IPS-18c (cell line): ENCODE measurements at regions not wholly inside any gene's neighbourhood (a gene's known extent, or its start where the extent isn't known, plus 50 kb on each side); places are given as distances from the start of the nearest gene placed in this dataset.
"Not testable (repeated sequence)": the region's sequence is repeated elsewhere in the genome, so short reads cannot be mapped to it uniquely, and the experiment has no call there.

Experiments
- H3K4me3 ChIP-seq: 2 replicates; pipeline ENCODE4 v1.7.0; 2013; ENCODE audit warnings: low read depth, mild to moderate bottlenecking, low read length, moderate library complexity; ENCODE audit not compliant: insufficient read depth
- H3K9me3 ChIP-seq: one replicate; pipeline ENCODE4 v1.6.1; 2013; ENCODE audit warnings: mild to moderate bottlenecking, low read length, moderate library complexity; ENCODE audit not compliant: control insufficient read depth, insufficient read depth

DNA sequence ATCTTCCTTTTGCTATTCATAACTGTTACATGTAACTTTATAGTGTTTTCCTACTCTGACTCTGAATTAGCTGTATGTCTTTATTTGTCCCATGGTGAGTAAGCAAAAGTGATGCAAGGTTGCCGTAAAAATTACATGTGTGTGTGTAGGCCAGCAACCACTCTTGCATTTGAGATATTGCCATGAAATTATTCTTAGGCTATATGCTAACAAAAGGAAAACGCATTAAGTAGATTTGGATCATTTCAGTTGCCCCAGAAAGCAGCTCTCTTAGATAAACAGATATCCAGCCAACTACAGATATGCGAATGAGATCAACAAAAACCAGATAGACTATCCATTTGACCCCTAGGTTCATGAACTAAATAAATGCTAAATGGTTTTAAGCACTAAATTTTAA, 73.6 kb downstream of the CYLC2 start:
- H3K9me3 ChIP-seq = no peaks in the 10 kb centered on the region
- no peak overlapping the region for H3K4me3 ChIP-seq

DNA sequence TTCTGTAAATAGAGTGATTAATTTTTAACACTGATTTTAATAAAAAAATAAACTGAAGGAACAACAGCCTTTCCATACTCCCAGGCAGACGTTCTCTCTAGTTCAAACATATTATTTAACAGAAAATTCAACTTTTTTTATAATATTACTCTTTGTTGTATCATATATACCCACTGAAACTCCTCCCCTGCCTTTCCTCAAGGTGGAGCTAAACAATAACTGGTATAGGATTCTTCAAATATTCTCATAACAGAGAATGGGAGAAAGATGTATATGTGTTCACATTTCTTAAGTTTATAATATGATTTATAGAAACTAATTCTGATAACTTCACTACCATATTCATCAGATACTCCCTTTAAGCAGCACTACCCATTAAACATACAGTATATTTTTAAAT, 83.4 kb downstream of the CYLC2 start:
- H3K4me3 ChIP-seq = no peak overlapping the region
- no peaks in the 10 kb centered on the region for H3K9me3 ChIP-seq

DNA sequence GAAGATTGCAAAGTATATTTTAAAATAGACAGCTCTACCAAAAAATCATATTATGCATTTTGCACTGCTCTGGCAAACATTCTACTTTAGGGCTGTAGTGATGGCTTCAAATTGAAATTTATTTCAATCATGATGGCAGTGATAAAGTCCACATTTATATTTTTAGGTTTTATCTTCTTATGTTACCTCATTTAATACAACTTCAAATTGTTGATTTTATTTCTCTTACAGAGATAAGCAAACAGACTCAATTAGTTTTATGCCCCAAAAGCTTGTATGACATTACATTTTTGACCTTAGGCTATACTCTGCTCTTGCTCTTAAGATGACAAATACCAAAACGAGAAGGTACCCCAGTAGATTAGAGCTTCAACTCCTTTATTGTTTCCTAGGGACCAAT, 87.4 kb downstream of the CYLC2 start:
- H3K9me3 ChIP-seq = no peaks in the 10 kb centered on the region

DNA sequence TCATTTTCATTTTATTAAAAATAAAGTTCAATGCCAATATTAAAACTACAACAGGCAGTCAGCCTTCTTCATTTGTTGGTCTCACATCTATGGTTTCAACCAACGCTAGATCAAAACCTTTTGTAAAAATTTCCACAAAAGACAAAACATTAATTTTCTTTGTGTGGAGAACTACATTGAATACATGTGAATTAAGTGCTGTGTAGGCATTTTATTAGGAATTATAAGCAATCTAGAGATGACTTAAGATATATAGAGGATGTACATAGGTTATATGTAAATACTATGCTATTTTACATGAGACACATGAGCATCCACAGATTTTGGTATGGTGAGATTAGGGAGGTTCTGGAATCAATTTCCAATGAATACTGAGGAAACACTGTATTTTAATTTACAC, 94.2 kb downstream of the CYLC2 start:
- H3K4me3 ChIP-seq = no peak overlapping the region
- no peaks in the 10 kb centered on the region for H3K9me3 ChIP-seq

More for the DNA sequence above, 87.4 kb downstream of the CYLC2 start:
- H3K4me3 ChIP-seq = no peak overlapping the region

DNA sequence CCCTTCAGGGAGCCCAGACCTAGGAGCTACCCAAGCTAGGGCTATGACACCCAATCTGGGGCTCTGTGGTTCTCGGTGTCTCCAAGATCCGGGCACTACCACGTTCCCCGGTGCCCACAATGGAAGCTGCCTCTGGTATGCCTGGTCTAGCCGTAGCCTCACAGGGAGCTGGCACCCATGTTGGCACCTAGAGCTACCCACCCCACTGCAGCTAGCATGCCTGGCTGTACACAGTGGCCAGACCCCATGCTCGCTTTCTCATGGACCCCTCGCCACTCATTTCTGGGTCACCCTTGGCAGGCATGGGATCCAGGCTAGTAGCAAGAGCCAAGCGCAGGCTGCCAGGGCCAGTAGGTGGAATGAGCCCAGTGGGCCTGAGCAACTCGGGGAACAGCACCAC, 109.0 kb downstream of the CYLC2 start:
- Histone ChIP-seq H3K4me3 (no peak overlapping the region), H3K9me3 (peaks cover 2% of the 10 kb centered on the region)

DNA sequence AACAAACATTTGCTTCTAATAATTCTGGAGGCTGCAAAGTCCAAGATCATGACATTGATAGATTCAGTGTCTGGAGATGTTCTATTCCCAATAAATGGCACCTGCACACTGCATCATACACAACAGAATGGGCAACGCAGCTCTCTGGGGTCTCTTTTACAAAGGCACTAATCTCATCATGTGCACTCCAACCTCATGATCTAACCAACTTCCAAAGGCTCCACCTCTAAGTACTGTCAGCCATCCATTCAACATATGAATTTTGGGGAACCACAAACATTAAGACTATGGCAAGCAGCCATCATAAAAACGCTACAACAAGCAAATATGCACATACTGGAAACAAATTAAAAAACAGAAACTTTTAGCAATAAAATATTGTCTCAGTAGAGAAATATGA, 121.1 kb downstream of the CYLC2 start:
- Histone ChIP-seq H3K9me3 (no peaks in the 10 kb centered on the region), H3K4me3 (no peak overlapping the region)

DNA sequence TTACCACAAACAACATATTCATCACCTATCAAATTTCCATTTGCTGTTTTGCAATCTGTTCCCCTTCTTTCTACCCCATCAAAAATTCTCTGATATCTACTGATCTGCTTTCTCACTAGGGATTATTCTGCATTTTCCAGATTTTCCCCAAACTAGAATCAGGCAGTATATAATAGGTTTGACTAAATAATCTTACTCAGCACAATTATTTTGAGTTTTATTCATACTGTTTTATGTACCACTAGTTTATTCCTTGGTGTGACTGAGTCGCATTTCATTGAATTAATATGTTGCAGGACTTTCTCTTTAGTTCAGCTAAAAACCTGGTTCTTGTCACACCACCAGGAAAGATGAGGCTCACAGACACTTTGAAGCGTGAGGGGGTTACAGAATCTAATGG, 131.4 kb downstream of the CYLC2 start:
- no peak overlapping the region for H3K4me3 ChIP-seq

DNA sequence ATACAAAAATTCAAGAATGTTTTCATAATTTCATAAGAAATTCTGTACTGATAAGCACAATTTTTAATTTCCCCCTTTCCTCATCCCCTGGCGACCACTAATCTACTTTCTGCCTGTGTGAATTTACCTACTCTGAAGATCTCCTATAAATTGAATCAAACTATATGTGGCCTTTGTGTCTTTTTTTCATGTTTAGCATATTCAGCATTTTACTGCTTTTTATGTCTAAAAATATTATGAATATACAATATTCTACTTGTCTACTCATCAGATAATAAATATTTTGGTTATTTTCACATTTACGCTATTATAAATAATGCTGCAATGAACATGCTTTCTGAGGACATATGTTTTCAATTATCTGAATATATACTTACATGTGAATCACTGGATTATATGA, 144.8 kb downstream of the CYLC2 start:
- Histone ChIP-seq H3K9me3 (no peaks in the 10 kb centered on the region), H3K4me3 (no peak overlapping the region)

More for the DNA sequence above, 131.4 kb downstream of the CYLC2 start:
- peaks cover 3% of the 10 kb centered on the region for H3K9me3 ChIP-seq

DNA sequence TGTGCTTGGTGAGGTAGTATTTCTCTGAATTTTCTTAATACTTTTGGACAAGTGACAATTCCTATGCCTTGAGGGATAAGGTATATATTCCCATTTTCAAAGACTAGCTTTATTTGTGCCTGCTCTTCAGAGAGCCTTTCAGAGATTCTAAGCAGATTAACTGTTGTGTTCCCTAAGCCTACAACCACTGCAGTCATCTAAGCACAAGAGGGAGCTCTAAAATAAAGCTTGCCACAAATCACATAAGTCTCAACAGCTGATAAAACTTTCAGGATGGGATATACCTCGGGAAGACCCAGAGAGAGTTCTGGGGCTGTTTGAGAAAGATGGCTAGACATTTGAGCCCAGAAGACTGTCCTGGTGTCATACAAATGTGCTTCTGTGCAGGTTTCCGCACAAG, 157.3 kb downstream of the CYLC2 start:
- Histone ChIP-seq H3K4me3 (no peak overlapping the region), H3K9me3 (peaks cover 3% of the 10 kb centered on the region)

DNA sequence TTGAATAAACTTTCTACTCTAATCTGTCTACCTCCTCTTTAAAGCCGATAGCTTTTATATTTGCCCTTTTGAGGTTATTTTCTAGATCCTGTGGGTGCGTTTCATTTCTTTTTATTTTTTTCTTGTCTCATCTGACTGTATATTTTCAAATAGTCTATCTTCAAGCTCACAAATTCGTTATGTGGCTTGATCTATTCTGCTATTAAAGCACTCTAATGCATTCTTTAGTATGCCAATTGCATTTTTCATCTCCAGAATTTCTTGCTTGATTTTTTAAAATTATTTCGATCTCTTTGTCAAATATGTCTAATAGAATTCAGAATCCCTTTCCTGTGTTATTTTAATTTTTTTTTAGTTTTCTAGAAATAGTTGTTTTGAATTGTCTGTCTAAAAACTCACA, 172.4 kb downstream of the CYLC2 start:
- Histone ChIP-seq H3K4me3 (no peak overlapping the region), H3K9me3 (no peaks in the 10 kb centered on the region)

DNA sequence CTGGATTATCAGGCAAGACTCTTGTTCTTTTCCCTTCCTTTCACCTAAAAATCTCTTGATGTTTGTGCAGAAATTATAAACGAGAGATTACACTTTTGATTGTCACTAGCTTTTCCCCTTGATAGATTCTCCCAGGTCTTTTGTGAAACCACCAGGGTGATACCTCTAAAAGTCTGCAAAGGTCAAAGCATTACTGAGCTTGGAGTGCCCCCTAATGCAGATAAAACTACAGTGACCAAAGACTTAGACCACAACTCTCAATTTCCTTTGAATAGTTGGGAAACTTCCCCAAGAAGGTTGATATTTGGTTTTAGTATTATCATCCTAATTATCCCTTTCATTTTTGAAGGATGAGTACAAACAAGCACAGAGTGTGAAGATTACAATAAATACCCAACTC, 173.1 kb downstream of the CYLC2 start:
- no peak overlapping the region for H3K4me3 ChIP-seq
- no peaks in the 10 kb centered on the region for H3K9me3 ChIP-seq

DNA sequence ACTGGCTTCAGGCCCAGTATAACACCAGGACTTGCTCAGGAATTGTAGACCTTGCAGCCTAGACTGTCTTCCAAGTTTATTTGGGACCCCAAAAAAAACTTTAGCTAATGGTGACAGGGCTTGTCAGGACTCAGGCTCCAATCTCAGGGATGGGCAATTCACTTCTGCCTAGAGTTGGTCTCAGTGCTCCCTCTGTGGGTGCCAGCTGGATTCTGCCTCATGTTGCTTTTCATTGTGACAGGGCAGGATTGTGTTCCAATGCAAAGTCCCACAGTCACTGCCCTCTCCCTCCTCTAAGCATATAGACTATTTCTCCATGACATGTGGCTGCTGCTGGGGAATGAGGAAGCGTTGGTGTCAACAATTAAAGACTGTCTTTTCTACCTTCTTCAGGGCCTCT, 174.7 kb downstream of the CYLC2 start:
- Histone ChIP-seq H3K9me3 (no peaks in the 10 kb centered on the region), H3K4me3 (no peak overlapping the region)

DNA sequence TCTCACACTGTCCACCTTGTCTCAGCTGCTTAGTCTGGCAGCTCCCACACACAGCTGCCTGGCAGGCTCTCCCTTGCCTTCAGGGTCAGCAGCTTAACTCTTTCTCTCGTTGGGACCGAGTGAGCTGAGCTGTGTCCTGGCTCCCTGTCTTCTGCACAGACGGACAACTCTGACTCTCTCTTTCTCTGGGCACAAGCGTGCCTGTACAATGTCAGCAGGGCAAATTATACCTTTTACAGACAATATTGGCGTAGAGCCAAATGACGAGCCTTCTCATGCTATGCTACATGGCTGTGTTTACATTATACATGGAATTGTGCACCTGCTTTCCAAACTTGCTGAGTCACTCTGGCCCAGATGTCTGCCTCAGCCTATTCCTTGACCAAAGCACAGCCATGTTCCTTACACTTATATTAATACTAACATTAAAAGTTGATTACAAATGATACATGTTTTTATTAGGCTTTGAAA, 188.6 kb downstream of the CYLC2 start:
- H3K4me3 ChIP-seq = no peak overlapping the region
- H3K9me3 ChIP-seq = no peaks in the 10 kb centered on the region

DNA sequence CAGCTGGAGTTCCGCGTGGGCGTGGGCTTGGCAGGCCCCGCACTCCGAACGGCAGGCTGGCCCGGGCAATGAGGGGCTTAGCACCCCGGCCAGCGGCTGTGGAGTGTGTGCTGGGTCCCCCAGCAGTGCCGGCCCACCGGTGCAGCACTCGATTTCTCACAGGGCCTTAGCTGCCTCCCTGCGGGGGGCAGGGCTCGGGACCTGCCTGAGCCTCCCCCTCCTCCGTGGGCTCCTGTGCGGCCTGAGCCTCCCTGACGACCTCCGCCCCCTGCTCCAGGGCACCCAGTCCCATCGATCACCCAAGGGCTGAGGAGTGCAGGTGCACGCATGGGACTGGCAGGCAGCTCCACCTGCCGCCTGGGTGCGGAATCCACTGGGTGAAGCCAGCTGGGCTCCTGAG, 191.8 kb downstream of the CYLC2 start:
- Histone ChIP-seq H3K9me3 (no peaks in the 10 kb centered on the region), H3K4me3 (no peak overlapping the region)

DNA sequence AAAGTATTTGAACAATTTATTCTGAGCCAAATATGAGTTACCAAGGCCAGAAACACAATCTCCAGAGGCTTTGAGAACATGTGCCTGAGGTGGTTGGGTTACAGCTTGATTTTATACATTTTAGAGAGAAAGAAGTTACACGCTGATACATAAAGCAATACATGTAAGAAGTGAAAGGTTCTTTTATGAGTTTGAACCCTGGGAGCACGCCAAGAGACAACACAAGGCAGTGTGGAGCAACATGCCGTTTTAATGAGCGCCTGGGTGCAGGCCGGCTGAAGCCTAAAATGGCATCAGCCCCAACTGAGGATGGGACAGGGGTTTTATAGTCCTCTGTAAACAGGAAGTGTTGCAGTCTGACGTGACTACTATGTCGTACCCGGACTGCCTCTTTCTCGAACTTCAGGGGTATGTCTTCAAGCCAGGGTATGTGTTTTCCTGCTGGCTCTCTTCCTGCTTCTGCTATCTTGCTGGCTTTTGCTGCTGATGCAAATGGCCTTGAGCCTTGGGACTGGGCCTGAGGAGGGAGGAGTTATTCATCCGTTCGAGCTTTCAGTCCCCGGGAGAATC, 193.7 kb downstream of the CYLC2 start:
- no peaks in the 10 kb centered on the region for H3K9me3 ChIP-seq

DNA sequence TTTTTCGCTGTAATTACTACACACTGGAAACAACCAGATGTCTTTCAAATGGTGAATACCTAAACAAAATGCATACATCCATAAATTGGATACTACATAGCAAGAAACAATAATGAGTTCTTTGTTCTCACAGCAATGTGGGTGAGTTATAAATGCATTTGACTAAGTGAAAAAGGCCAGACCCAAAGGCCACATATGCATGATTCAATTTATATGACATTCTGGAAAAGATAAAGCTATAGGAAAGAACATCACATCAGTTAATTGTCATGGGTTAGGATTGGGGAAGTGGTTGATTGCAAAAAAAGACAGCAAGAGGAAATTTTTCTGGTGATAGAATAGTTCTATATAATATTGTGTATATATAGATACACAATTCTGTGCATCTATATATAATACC, 198.9 kb downstream of the CYLC2 start:
- H3K9me3 ChIP-seq = no peaks in the 10 kb centered on the region
- no peak overlapping the region for H3K4me3 ChIP-seq

More for the DNA sequence above, 193.7 kb downstream of the CYLC2 start:
- H3K4me3 ChIP-seq = no peak overlapping the region

DNA sequence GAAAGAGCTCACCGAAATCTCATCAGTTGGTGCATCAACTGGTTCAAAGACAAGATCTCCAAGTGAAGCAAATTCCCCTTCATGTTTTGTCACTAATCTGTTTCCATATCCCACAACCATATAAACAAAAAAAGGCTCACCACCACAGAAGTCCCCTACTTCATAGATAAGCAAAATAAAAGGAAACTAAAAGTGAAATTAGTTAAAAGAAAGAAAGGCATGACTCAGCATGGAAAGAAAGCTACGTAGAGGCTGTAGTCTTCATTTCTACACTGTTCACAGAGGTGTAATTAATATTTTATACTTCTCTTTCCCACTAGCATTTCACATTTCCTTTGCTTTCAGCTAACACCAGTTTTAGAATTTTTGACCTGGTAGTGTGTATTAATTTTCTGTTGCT, 208.0 kb downstream of the CYLC2 start:
- Histone ChIP-seq H3K4me3 (no peak overlapping the region), H3K9me3 (no peaks in the 10 kb centered on the region)

DNA sequence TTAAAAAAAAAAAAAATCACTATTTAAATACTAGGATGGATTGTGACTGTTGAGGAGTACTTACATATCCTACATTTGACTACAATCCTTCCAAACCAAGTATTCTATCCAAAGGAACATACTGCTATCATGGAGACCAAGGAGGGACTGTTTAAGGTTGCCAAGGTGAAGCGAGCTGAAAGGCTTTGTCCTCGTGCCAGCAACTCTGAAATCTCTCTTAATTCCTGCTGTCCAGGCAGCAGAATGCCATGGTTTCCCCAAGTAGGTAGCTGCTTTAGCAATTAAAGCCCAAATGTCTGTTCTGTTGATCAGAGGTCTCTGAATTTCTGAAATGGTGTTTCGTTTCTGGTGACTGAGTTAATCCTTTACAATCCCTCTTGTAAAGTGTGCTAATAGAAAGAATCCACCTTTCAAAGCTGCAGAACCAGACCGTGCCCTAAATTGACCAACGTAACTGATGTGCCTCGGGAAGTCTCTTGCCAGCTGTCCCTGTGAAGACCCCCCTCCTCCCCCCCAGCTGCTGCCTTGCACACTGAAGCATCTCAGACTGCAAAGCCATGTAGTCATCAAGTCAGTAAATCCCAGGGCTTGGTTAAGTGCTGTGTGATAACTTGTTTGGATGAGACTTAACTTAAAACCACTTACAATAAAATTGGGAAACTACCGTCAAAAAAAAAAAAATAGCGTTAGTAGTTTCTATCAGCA, 210.9 kb downstream of the CYLC2 start:
- H3K9me3 ChIP-seq, H3K4me3 ChIP-seq: not testable (repeated sequence)

DNA sequence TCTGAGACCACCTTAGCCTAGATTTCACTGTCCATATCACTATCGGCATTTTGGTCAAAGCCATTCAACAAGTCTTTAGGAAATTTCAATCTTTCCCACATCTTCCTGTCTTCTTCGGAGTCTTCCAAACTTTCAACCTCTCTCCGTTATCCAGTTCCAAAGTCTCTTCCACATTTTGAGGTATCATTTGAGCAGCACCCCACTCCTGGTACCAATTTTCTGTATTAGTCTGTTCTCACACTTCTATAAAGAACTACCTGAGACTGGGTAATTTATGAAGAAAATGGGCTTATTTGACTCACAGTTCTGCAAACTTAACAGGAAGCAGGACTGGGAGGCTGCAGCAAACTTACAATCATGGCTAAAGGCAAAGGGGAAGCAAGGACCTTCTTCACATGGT, 215.5 kb downstream of the CYLC2 start:
- no peaks in the 10 kb centered on the region for H3K9me3 ChIP-seq
- H3K4me3 ChIP-seq = no peak overlapping the region
